B cell (primary cell): ENCODE measurements at regions not wholly inside any gene's neighbourhood (a gene's known extent, or its start where the extent isn't known, plus 50 kb on each side); places are given as distances from the start of the nearest gene placed in this dataset.

Experiments used
- ATAC-seq: fragments of 200-7000 bp; cut with Tn5 transposase; one replicate; pipeline ENCODE4 v1.10.0; 2021; ENCODE audit warnings: low read depth, mild to moderate bottlenecking, moderate number of reproducible peaks, moderate library complexity
- CTCF ChIA-PET: fragments of 350-600 bp; sonication (Branson Sonifier 250); formaldehyde crosslinking; loops from one replicate; lab custom pipeline; 2021; ENCODE audit warnings: antibody characterized with exemption, inconsistent platforms; lab: Charles Lee
- POLR2A ChIA-PET: fragments of 350-600 bp; sonication (Branson Sonifier 250); formaldehyde crosslinking; loops from one replicate; lab custom pipeline; 2021; ENCODE audit warnings: antibody characterized with exemption; lab: Charles Lee
- DNase-seq: peaks from one replicate; pipeline ENCODE4 v3.0.0; 2013
- H2AFZ ChIP-seq: 2 replicates; pipeline ENCODE4 v1.6.1; 2012; ENCODE audit warnings: mild to moderate bottlenecking, low read depth, low read length; ENCODE audit not compliant: insufficient read depth, poor library complexity, severe bottlenecking
- H3K27ac ChIP-seq, 2 donors: 1 replicate in 1 of 2; 2 replicates in 1 of 2; pipeline ENCODE4 v1.5.1; 2012 to 2013; ENCODE audit warnings: low read length in 2 of 2, mild to moderate bottlenecking in 2 of 2, moderate library complexity in 1 of 2
- H3K27me3 ChIP-seq, 4 experiments: fragments of 200-600 bp in 1 of 4; sonication (generic) in 1 of 4; replicated peaks in 1 of 4; 1 replicate in 2 of 4; 2 replicates in 2 of 4; pipeline versions ENCODE4 v1.6.1 to v1.7.0; 2013 to 2016; ENCODE audit warnings: low read length in 3 of 4, mild to moderate bottlenecking in 2 of 4, mixed read lengths in 1 of 4, moderate library complexity in 1 of 4; ENCODE audit not compliant: insufficient read depth in 4 of 4, control insufficient read depth in 3 of 4; ENCODE audit errors: control extremely low read depth in 1 of 4
- H3K36me3 ChIP-seq, 2 experiments: replicated peaks in 1 of 2; 1 replicate in 1 of 2; 2 replicates in 1 of 2; pipeline versions ENCODE4 v1.6.1 to v1.7.1; 2013; ENCODE audit warnings: low read length in 1 of 2; ENCODE audit not compliant: insufficient read depth in 2 of 2, control insufficient read depth in 1 of 2; ENCODE audit errors: control extremely low read depth in 1 of 2, extremely low read depth in 1 of 2
- H3K4me1 ChIP-seq, 2 donors: fragments of 200-600 bp in 1 of 2; sonication (generic) in 1 of 2; 1 replicate in 1 of 2; 2 replicates in 1 of 2; pipeline versions ENCODE4 v1.5.1 to v1.6.1; 2013 to 2017; ENCODE audit warnings: low read length in 2 of 2; ENCODE audit not compliant: control insufficient read depth in 2 of 2, insufficient read depth in 2 of 2
- H3K4me2 ChIP-seq: replicated peaks from 2 replicates; pipeline ENCODE3; 2012; ENCODE audit warnings: mild to moderate bottlenecking, low read depth, low read length; ENCODE audit not compliant: poor library complexity, severe bottlenecking
- H3K4me3 ChIP-seq, 5 experiments: fragments of 200-600 bp in 1 of 5; sonication (generic) in 1 of 5; 1 replicate in 3 of 5; 2 replicates in 2 of 5; pipeline versions ENCODE4 v1.5.1 to v1.7.0; 2011 to 2016; ENCODE audit warnings: low read length in 4 of 5, mild to moderate bottlenecking in 4 of 5, low read depth in 2 of 5, control low read depth in 1 of 5, moderate library complexity in 1 of 5; ENCODE audit not compliant: insufficient read depth in 1 of 5; ENCODE audit errors: control extremely low read depth in 1 of 5, extremely low read depth in 1 of 5
- H3K79me2 ChIP-seq: fragments of 200-600 bp; sonication (generic); one replicate; pipeline ENCODE4 v1.6.0; 2016; ENCODE audit warnings: low read length; ENCODE audit not compliant: control insufficient read depth, insufficient read depth
- H3K9ac ChIP-seq: fragments of 200-600 bp; sonication (generic); 2 replicates; pipeline ENCODE4 v1.6.1; 2017; ENCODE audit warnings: mild to moderate bottlenecking, low read length, moderate library complexity
- H3K9me3 ChIP-seq, 3 donors: one replicate each; pipeline versions ENCODE4 v1.6.1 to v1.7.1; 2013; ENCODE audit warnings: low read length in 2 of 3; ENCODE audit not compliant: control insufficient read depth in 2 of 3, insufficient read depth in 1 of 3; ENCODE audit errors: control extremely low read depth in 1 of 3
- H4K20me1 ChIP-seq: 2 replicates; pipeline ENCODE4 v1.6.0; 2012; ENCODE audit warnings: mild to moderate bottlenecking, low read length; ENCODE audit not compliant: insufficient read depth, control insufficient read depth, poor library complexity, severe bottlenecking
- H3K27ac Mint-ChIP-seq: one replicate; pipeline ENCODE4 v1.8.0; 2021; ENCODE audit warnings: mixed read lengths
- H3K27me3 Mint-ChIP-seq: one replicate; pipeline ENCODE4 v1.8.0; 2021; ENCODE audit warnings: mixed read lengths
- H3K4me1 Mint-ChIP-seq: one replicate; pipeline ENCODE4 v1.8.0; 2021; ENCODE audit warnings: mixed read lengths
- H3K4me3 Mint-ChIP-seq: one replicate; pipeline ENCODE4 v1.8.0; 2021; ENCODE audit warnings: mixed read lengths
- H3K9me3 Mint-ChIP-seq: one replicate; pipeline ENCODE4 v1.8.0; 2022; ENCODE audit warnings: mixed read lengths; ENCODE audit not compliant: insufficient read depth
- CTCF ChIP-seq: fragments of 200-600 bp; IDR thresholded peaks from one replicate; pipeline ENCODE4 v1.8.0; 2022; ENCODE audit warnings: antibody characterized with exemption, mild to moderate bottlenecking
- EZH2 ChIP-seq: IDR thresholded peaks from 2 replicates; pipeline ENCODE4 v1.6.1; 2012; ENCODE audit warnings: borderline replicate concordance, low read depth, mild to moderate bottlenecking, moderate library complexity, low read length; ENCODE audit not compliant: insufficient read depth, poor library complexity, severe bottlenecking
- WGBS: methylation state at CpG from one replicate; pipeline ENCODE4 v1.1.5; 2013; ENCODE audit warnings: missing lambda C conversion rate; ENCODE audit not compliant: insufficient coverage; 5-methylcytosine and 5-hydroxymethylcytosine counted together
- intact Hi-C: fragments of 100-400 bp; cut with micrococcal nuclease; formaldehyde crosslinking; loops from one replicate; pipeline ENCODE4 v1.10.0; 2022

GRCh38 chr20:60210779-60211617, 252.8 kb downstream of the CDH26 start:
- POLR2A ChIA-PET, result no interaction called here
- Histone ChIP-seq H3K27me3 (peaks cover 0 to 5% (median 0%) of the 10 kb centered on the region in 4 experiments), H3K4me3 (no peak overlapping the region), H2AFZ (no peak overlapping the region), H3K9me3 (no peaks in the 10 kb centered on the region), H3K36me3 (no peaks in the 10 kb centered on the region), H4K20me1 (no peaks in the 10 kb centered on the region), H3K27ac (no peak overlapping the region), H3K4me2 (no peak overlapping the region), H3K79me2 (no peaks in the 10 kb centered on the region), H3K9ac (no peak overlapping the region), H3K4me1 (no peaks in the 10 kb centered on the region)
- ATAC-seq, result no peak
- WGBS, result 35% methylated on average over 22 of the region's 25 CpGs
- Mint-ChIP-seq H3K27me3 (peaks cover 3% of the 10 kb centered on the region), H3K4me1 (peaks cover 3% of the 10 kb centered on the region), H3K27ac (no peak overlapping the region), H3K4me3 (no peak overlapping the region), H3K9me3 (no peaks in the 10 kb centered on the region)
- intact Hi-C loops, result no loop called here
- CTCF ChIA-PET, result interaction anchor here (1.1 to 1.3 kb wide), 2 partner anchors 8 to 11 kb away, joined by 3 to 6 read pairs; no protein-coding TSS in a partner anchor
- no peak for TF ChIP-seq EZH2
- TF ChIP-seq CTCF, result peak; percentile 40
- peak; percentile 21 for DNase-seq
